HL-60 (cell line): ENCODE measurements at regions not wholly inside any gene's neighbourhood (a gene's known extent, or its start where the extent isn't known, plus 50 kb on each side); places are given as distances from the start of the nearest gene placed in this dataset.

Source experiments
- DNase-seq, 2 experiments: peaks; one replicate each; pipeline ENCODE4 v3.0.0-alpha.2; 2010 to 2020; ENCODE audit warnings: low read depth in 1 of 2, low spot score in 1 of 2
- H3K27ac ChIP-seq: fragments of 250-450 bp; sonication (Bioruptor Pico); replicated peaks from 2 replicates; pipeline ENCODE4 v1.5.1; 2020; ENCODE audit warnings: mild to moderate bottlenecking, moderate library complexity
- H3K27me3 ChIP-seq: fragments of 250-450 bp; sonication (Bioruptor Pico); 2 replicates; pipeline ENCODE4 v1.5.1; 2021; ENCODE audit warnings: mild to moderate bottlenecking, moderate library complexity; ENCODE audit not compliant: insufficient read depth, poor library complexity, severe bottlenecking
- H3K4me3 ChIP-seq: replicated peaks from 2 replicates; pipeline ENCODE4 v1.5.1; 2011; ENCODE audit warnings: mild to moderate bottlenecking, control low read depth, low read length; ENCODE audit not compliant: insufficient read depth
- CTCF ChIP-seq: IDR thresholded peaks from one replicate; pipeline ENCODE4 v1.5.1; 2011; ENCODE audit warnings: low read length, control low read depth, inconsistent platforms; ENCODE audit not compliant: insufficient read depth
- GABPA ChIP-seq: IDR thresholded peaks from 2 replicates; pipeline ENCODE4 v1.6.1; 2012; ENCODE audit warnings: low read depth
- POLR2AphosphoS5 ChIP-seq: IDR thresholded peaks from 2 replicates; pipeline ENCODE4 v1.6.1; 2012; ENCODE audit warnings: low read depth
- REST ChIP-seq: IDR thresholded peaks from 2 replicates; pipeline ENCODE4 v1.6.1; 2012; ENCODE audit warnings: low read depth; ENCODE audit not compliant: insufficient replicate concordance
- SPI1 ChIP-seq: IDR thresholded peaks from 2 replicates; pipeline ENCODE4 v1.6.1; 2012; ENCODE audit warnings: low read depth, mild to moderate bottlenecking, borderline replicate concordance

GRCh38 chr6:139982652-139983295 is 608.3 kb upstream of the CITED2 start:
- no peak for DNase-seq
- no peak for TF ChIP-seq SPI1
- no peak for TF ChIP-seq GABPA
- TF ChIP-seq POLR2AphosphoS5 = no peak
- TF ChIP-seq CTCF = no peak
- no peak for TF ChIP-seq REST
- no peak overlapping the region for H3K4me3 ChIP-seq
- no peaks in the 10 kb centered on the region for H3K27me3 ChIP-seq
- H3K27ac ChIP-seq = no peak overlapping the region

- Histone ChIP-seq H3K27ac (no peak overlapping the region), H3K4me3 (no peak overlapping the region), H3K27me3 (no peaks in the 10 kb centered on the region)
- no peak for DNase-seq
- TF ChIP-seq POLR2AphosphoS5 (no peak), CTCF (no peak), REST (no peak), SPI1 (no peak), GABPA (no peak)
Measured at GRCh38 chr6:139982195-139982594, 607.7 kb upstream of the CITED2 start.

GRCh38 chr6:139981768-139982181 is 607.3 kb upstream of the CITED2 start:
- Histone ChIP-seq H3K27me3 (no peaks in the 10 kb centered on the region), H3K27ac (no peak overlapping the region), H3K4me3 (no peak overlapping the region)
- TF ChIP-seq POLR2AphosphoS5 (no peak), CTCF (no peak), SPI1 (no peak), REST (no peak), GABPA (no peak)
- no peak for DNase-seq
